HCT116 (cell line): ENCODE measurements at regions not wholly inside any gene's neighbourhood (a gene's known extent, or its start where the extent isn't known, plus 50 kb on each side); places are given as distances from the start of the nearest gene placed in this dataset.

Experiments
- CTCF ChIP-seq, 3 experiments: fragments of 200-600 bp in 1 of 3; sonication (generic) in 1 of 3; IDR thresholded peaks in 2 of 3; conservative IDR thresholded peaks in 1 of 3; 2 replicates each; pipeline ENCODE4 v1.5.1; 2012 to 2017; ENCODE audit warnings: low read depth in 2 of 3, low read length in 2 of 3, antibody characterized with exemption in 1 of 3, borderline replicate concordance in 1 of 3, control low read depth in 1 of 3, mild to moderate bottlenecking in 1 of 3, mixed read lengths in 1 of 3, mixed run types in 1 of 3, moderate library complexity in 1 of 3; ENCODE audit not compliant: insufficient read depth in 1 of 3
- EGR1 ChIP-seq: IDR thresholded peaks from 2 replicates; pipeline ENCODE4 v1.6.1; 2012; ENCODE audit warnings: low read depth
- EZH2 ChIP-seq: fragments of 200-600 bp; sonication (generic); IDR thresholded peaks from 2 replicates; pipeline ENCODE4 v1.6.1; 2017; ENCODE audit warnings: antibody characterized with exemption, mixed run types
- EZH2phosphoT487 ChIP-seq: fragments of 200-600 bp; IDR thresholded peaks from 2 replicates; pipeline ENCODE4 v1.6.1; 2018; ENCODE audit warnings: antibody characterized with exemption, borderline replicate concordance
- FOSL1 ChIP-seq: IDR thresholded peaks from 2 replicates; pipeline ENCODE4 v1.6.1; 2012; ENCODE audit warnings: low read depth
- JUND ChIP-seq: IDR thresholded peaks from 2 replicates; pipeline ENCODE4 v1.6.1; 2012
- POLR2A ChIP-seq: IDR thresholded peaks from 2 replicates; pipeline ENCODE4 v1.7.0; 2011; ENCODE audit warnings: borderline replicate concordance; ENCODE audit not compliant: insufficient read depth, insufficient read length; ENCODE audit errors: extremely low read depth
- SP1 ChIP-seq: IDR thresholded peaks from 2 replicates; pipeline ENCODE4 v1.6.1; 2012; ENCODE audit warnings: low read depth
- YY1 ChIP-seq: IDR thresholded peaks from 2 replicates; pipeline ENCODE4 v1.6.1; 2011; ENCODE audit warnings: low read length, low read depth, moderate library complexity, mild to moderate bottlenecking; ENCODE audit not compliant: insufficient replicate concordance; ENCODE audit errors: extremely low read depth
- ZBTB33 ChIP-seq: IDR thresholded peaks from 2 replicates; pipeline ENCODE4 v1.6.1; 2011; ENCODE audit warnings: mild to moderate bottlenecking, low read length, moderate library complexity; ENCODE audit not compliant: insufficient replicate concordance; ENCODE audit errors: extremely low read depth
- TF ChIP-seq, protein P1 (sequence below): IDR thresholded peaks from 2 replicates; pipeline ENCODE4 v1.6.1; 2012; ENCODE audit warnings: low read depth
- TF ChIP-seq, protein P2 (sequence below): IDR thresholded peaks from 2 replicates; pipeline ENCODE4 v1.6.1; 2012

DNA sequence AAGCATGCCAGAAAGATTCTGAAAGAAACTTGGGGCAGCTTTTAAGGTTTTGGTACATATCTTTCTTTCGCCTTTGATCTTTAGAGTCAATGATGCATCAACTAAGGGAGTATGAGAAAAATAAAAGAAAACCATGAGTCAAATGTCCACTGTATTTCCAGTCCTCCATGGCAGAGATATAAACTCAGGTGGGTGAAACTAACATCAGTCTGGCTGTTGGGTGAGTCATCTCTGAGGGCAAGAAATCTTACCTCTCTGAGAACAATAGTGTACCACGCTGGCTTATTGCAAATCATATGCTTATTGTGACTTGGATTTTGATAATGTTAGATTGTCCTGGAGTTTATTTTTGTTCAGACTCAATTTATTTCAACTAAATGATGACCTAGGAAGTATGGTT, 521.0 kb downstream of the PLCL1 start:
- TF ChIP-seq POLR2A, result no peak
- TF ChIP-seq, protein P1, sequence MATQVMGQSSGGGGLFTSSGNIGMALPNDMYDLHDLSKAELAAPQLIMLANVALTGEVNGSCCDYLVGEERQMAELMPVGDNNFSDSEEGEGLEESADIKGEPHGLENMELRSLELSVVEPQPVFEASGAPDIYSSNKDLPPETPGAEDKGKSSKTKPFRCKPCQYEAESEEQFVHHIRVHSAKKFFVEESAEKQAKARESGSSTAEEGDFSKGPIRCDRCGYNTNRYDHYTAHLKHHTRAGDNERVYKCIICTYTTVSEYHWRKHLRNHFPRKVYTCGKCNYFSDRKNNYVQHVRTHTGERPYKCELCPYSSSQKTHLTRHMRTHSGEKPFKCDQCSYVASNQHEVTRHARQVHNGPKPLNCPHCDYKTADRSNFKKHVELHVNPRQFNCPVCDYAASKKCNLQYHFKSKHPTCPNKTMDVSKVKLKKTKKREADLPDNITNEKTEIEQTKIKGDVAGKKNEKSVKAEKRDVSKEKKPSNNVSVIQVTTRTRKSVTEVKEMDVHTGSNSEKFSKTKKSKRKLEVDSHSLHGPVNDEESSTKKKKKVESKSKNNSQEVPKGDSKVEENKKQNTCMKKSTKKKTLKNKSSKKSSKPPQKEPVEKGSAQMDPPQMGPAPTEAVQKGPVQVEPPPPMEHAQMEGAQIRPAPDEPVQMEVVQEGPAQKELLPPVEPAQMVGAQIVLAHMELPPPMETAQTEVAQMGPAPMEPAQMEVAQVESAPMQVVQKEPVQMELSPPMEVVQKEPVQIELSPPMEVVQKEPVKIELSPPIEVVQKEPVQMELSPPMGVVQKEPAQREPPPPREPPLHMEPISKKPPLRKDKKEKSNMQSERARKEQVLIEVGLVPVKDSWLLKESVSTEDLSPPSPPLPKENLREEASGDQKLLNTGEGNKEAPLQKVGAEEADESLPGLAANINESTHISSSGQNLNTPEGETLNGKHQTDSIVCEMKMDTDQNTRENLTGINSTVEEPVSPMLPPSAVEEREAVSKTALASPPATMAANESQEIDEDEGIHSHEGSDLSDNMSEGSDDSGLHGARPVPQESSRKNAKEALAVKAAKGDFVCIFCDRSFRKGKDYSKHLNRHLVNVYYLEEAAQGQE, result no peak
- TF ChIP-seq EZH2, result no peak
- TF ChIP-seq CTCF (IDR thresholded peaks at IDR 0.05 in 2 of 3, conservative IDR thresholded peaks at IDR 0.05 in 1 of 3; ENCODE audit: borderline replicate concordance in 1 of 3, insufficient read depth in 1 of 3, low read depth in 2 of 3, low read length in 2 of 3), result no peak
- TF ChIP-seq YY1, result no peak
- no peak for TF ChIP-seq EZH2phosphoT487
- TF ChIP-seq FOSL1, result no peak
- no peak for TF ChIP-seq SP1
- TF ChIP-seq, protein P2, sequence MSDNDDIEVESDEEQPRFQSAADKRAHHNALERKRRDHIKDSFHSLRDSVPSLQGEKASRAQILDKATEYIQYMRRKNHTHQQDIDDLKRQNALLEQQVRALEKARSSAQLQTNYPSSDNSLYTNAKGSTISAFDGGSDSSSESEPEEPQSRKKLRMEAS, result no peak
- TF ChIP-seq EGR1, result no peak
- no peak for TF ChIP-seq ZBTB33
- no peak for TF ChIP-seq JUND
